Stomach (tissue), 4 donors: ENCODE measurements at regions not wholly inside any gene's neighbourhood (a gene's known extent, or its start where the extent isn't known, plus 50 kb on each side); places are given as distances from the start of the nearest gene placed in this dataset.

ENCODE experiments used
- EP300 ChIP-seq: sonication (generic); formaldehyde crosslinking; IDR thresholded peaks from one replicate; pipeline ENCODE4 v1.6.1; 2017; ENCODE audit warnings: antibody characterized with exemption
- POLR2A ChIP-seq, 4 donors: fragments of 450-650 bp; IDR thresholded peaks; one replicate each; pipeline ENCODE4 v1.6.1; 2016; ENCODE audit warnings: antibody characterized with exemption in 4 of 4, control low read depth in 2 of 4, mild to moderate bottlenecking in 1 of 4, moderate library complexity in 1 of 4
- POLR2AphosphoS5 ChIP-seq, 3 donors: sonication (generic); formaldehyde crosslinking; IDR thresholded peaks; one replicate each; pipeline ENCODE4 v1.6.1; 2016; ENCODE audit warnings: antibody characterized with exemption in 3 of 3
- TF ChIP-seq, protein P1 (sequence below), 7 experiments: fragments of 450-650 bp in 4 of 7; fragments of 200-600 bp in 3 of 7; sonication (generic) in 3 of 7; IDR thresholded peaks; one replicate each; pipeline ENCODE4 v1.5.1; 2016 to 2019; ENCODE audit warnings: antibody characterized with exemption in 7 of 7, control low read depth in 2 of 7, mild to moderate bottlenecking in 1 of 7

DNA sequence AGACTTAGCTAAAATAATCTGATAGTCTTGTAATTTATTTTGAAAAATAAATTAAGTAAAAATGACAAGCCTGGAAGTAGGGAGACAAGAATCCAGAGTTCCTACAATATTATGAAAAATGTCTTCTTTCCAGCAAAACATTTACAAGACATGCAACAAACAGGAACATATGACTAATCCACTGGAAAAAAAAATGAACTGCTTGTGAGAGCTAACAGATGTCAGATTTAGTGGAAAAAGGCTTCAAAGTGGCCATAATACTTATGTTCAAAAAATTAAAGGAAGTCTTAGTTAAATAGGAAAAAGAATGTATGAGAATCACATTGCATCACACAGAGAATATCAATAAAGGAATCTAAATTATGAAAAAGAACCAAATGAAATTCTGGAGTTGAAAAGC lies 2082.0 kb upstream of the PCDH20 start:
- TF ChIP-seq, protein P1, sequence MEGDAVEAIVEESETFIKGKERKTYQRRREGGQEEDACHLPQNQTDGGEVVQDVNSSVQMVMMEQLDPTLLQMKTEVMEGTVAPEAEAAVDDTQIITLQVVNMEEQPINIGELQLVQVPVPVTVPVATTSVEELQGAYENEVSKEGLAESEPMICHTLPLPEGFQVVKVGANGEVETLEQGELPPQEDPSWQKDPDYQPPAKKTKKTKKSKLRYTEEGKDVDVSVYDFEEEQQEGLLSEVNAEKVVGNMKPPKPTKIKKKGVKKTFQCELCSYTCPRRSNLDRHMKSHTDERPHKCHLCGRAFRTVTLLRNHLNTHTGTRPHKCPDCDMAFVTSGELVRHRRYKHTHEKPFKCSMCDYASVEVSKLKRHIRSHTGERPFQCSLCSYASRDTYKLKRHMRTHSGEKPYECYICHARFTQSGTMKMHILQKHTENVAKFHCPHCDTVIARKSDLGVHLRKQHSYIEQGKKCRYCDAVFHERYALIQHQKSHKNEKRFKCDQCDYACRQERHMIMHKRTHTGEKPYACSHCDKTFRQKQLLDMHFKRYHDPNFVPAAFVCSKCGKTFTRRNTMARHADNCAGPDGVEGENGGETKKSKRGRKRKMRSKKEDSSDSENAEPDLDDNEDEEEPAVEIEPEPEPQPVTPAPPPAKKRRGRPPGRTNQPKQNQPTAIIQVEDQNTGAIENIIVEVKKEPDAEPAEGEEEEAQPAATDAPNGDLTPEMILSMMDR (IDR thresholded peaks at IDR 0.05) = no peak
- TF ChIP-seq POLR2A (IDR thresholded peaks at IDR 0.05) (no peak), POLR2AphosphoS5 (IDR thresholded peaks at IDR 0.05) (no peak), EP300 (no peak)
